GM13977 (cell line): ENCODE measurements at regions not wholly inside any gene's neighbourhood (a gene's known extent, or its start where the extent isn't known, plus 50 kb on each side); places are given as distances from the start of the nearest gene placed in this dataset.

Experiments
- DNase-seq: peaks from one replicate; pipeline ENCODE4 v3.0.0; 2012; ENCODE audit warnings: low spot score
- in situ Hi-C: fragments of 300-500 bp; cut with MboI; formaldehyde crosslinking; loops from one replicate; pipeline ENCODE4 v1.12.0; 2022; ENCODE audit warnings: low sequenced_read_pairs, low pct_unique_long_range_greater_than_20kb, mixed read lengths, inconsistent platforms; ENCODE audit not compliant: unreplicated experiment
- TF ChIP-seq, protein P1 (sequence below): IDR thresholded peaks from 2 replicates; pipeline ENCODE4 v1.5.1; 2012; ENCODE audit warnings: mild to moderate bottlenecking, control low read depth; ENCODE audit not compliant: insufficient read depth; ENCODE audit errors: extremely low read depth, missing control alignments

DNA sequence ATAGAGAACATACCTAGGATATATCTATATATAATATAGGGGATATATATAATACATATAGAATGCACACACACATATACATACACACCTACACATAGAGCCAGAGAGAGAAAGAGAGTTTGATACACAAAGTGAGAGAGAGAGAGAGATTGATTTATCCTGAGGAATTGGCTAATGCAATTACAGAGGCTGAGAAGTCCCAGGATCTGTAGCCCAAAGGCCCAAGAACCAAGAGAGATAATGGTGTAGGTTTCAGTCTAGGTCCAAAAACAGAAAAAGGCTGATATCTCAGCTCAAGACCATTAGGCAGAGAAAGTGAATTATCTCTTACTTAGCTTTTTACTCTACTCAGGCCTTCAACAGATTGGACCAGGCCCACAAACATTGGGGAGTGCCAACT lies 715.0 kb upstream of the LCORL start:
- TF ChIP-seq, protein P1, sequence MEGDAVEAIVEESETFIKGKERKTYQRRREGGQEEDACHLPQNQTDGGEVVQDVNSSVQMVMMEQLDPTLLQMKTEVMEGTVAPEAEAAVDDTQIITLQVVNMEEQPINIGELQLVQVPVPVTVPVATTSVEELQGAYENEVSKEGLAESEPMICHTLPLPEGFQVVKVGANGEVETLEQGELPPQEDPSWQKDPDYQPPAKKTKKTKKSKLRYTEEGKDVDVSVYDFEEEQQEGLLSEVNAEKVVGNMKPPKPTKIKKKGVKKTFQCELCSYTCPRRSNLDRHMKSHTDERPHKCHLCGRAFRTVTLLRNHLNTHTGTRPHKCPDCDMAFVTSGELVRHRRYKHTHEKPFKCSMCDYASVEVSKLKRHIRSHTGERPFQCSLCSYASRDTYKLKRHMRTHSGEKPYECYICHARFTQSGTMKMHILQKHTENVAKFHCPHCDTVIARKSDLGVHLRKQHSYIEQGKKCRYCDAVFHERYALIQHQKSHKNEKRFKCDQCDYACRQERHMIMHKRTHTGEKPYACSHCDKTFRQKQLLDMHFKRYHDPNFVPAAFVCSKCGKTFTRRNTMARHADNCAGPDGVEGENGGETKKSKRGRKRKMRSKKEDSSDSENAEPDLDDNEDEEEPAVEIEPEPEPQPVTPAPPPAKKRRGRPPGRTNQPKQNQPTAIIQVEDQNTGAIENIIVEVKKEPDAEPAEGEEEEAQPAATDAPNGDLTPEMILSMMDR: no peak
- DNase-seq: no peak
- in situ Hi-C loops: no loop called here

DNA sequence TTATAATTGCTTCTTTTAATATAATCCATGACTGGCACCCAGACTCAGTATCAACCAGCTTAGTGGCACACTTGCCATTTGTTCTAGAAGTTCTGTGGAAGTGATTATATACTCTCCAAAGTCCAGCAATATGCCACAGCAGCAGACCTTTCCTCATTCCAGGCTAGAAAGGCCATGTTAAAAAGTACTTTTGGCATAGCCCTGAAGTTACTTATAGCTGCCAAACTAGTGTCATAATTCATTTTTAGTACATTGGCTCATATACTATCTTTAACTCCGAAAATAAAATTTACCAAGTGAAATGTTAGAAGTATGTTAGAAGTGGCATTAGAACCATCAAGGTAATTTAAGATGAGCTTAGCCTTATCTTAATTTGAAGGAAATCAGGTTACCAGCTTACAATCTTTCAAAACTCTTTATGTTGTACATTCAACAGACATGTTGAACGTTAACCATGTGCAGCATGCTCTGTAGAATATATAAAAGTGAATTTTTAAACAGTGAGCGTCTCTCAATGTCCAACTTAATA lies 714.2 kb upstream of the LCORL start:
- no peak for DNase-seq
- in situ Hi-C loops: no loop called here
- TF ChIP-seq, protein P1: no peak

DNA sequence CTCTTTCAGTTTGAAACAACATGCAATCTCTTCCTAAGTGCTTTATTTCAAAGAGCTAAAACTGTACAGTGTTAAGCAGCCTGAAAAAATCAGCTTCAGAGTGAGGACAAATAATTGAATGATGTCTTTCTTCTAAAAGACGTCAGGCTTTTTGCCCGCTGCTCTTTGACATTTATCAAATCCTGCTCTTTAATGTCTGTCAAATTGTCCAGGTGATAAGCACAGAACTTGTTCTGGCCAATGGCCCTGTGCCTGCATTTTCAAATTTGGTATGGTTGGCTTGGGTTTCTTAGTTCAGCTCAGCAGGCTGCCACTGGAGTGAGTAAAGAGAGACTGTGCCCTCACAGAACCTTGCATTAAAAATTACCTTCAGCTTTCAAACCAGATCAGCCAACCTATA lies 712.9 kb upstream of the LCORL start:
- DNase-seq: no peak
- in situ Hi-C loops: no loop called here
- TF ChIP-seq, protein P1: no peak

GRCh38 chr4:18733961-18734360 lies 712.4 kb upstream of the LCORL start:
- in situ Hi-C loops: no loop called here
- TF ChIP-seq, protein P1: no peak
- DNase-seq: no peak

GRCh38 chr4:18722748-18723191 lies 701.2 kb upstream of the LCORL start:
- TF ChIP-seq, protein P1: no peak
- in situ Hi-C loops: no loop called here

GRCh38 chr4:18698119-18698883 lies 676.7 kb upstream of the LCORL start:
- TF ChIP-seq, protein P1: no peak
- in situ Hi-C loops: no loop called here
- DNase-seq: no peak

More at GRCh38 chr4:18722748-18723191, 701.2 kb upstream of the LCORL start:
- DNase-seq: no peak
